ENCODE measurements at regions not wholly inside any gene's neighbourhood (a gene's known extent, or its start where the extent isn't known, plus 50 kb on each side); places are given as distances from the start of the nearest gene placed in this dataset.

GRCh38 chr16:59356709-59357108 is 622.6 kb upstream of the GOT2 start:
- no peak for FAIRE-seq
- H3K9me3 ChIP-seq (ENCODE audit: control insufficient read depth in 2 of 2, insufficient read depth in 1 of 2, low read depth in 1 of 2, low read length in 1 of 2) = no peaks in the 10 kb centered on the region
- no peak overlapping the region for H3K27ac ChIP-seq (ENCODE audit: low read depth in 1 of 3, low read length in 2 of 3)
- no peaks in the 10 kb centered on the region for H3K4me1 ChIP-seq (ENCODE audit: control insufficient read depth in 3 of 3, insufficient read depth in 2 of 3, low read depth in 1 of 3, low read length in 2 of 3)
- H3K27me3 ChIP-seq (ENCODE audit: control insufficient read depth in 3 of 3, insufficient read depth in 3 of 3, low read length in 3 of 3) = no peaks in the 10 kb centered on the region
- H3K36me3 ChIP-seq (ENCODE audit: control insufficient read depth in 3 of 3, insufficient read depth in 2 of 3, low read depth in 1 of 3, low read length in 3 of 3) = no peaks in the 10 kb centered on the region
- 3 to 19% (median 13%) methylated on average over 1 of the region's 1 CpG for WGBS, 3 donors
- no peak overlapping the region for H3K4me3 ChIP-seq (ENCODE audit: low read depth in 1 of 3, low read length in 3 of 3)
- DNase-seq = no peak

DNA sequence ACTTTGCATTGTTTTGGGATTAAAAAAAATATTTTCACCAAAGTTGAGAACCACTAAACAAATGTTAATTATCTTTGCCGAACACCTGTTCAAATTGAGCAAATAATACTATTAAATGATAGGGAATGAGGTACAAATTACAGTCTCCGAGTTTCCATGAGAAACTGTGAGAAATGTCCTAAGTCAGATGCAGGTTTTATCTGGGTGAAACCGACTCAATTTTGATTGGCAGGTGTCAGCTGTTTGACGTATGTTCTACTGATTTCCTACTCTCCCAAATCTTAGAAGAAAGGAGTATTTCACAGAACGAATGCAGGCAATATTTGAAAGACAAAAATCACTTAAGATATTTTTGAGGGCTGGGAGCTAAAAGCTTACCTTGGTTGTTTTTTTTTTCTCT is 622.0 kb upstream of the GOT2 start:
- Histone ChIP-seq H3K27me3 (ENCODE audit: control insufficient read depth in 3 of 3, insufficient read depth in 3 of 3, low read length in 3 of 3) (no peaks in the 10 kb centered on the region), H3K4me3 (ENCODE audit: low read depth in 1 of 3, low read length in 3 of 3) (no peak overlapping the region), H3K4me1 (ENCODE audit: control insufficient read depth in 3 of 3, insufficient read depth in 2 of 3, low read depth in 1 of 3, low read length in 2 of 3) (no peaks in the 10 kb centered on the region), H3K36me3 (ENCODE audit: control insufficient read depth in 3 of 3, insufficient read depth in 2 of 3, low read depth in 1 of 3, low read length in 3 of 3) (no peaks in the 10 kb centered on the region), H3K9me3 (ENCODE audit: control insufficient read depth in 2 of 2, insufficient read depth in 1 of 2, low read depth in 1 of 2, low read length in 1 of 2) (no peaks in the 10 kb centered on the region), H3K27ac (ENCODE audit: low read depth in 1 of 3, low read length in 2 of 3) (no peak overlapping the region)
- 42 to 61% (median 51%) methylated on average over 5 of the region's 5 CpGs for WGBS, 3 donors
- FAIRE-seq (no peak), DNase-seq (no peak)

DNA sequence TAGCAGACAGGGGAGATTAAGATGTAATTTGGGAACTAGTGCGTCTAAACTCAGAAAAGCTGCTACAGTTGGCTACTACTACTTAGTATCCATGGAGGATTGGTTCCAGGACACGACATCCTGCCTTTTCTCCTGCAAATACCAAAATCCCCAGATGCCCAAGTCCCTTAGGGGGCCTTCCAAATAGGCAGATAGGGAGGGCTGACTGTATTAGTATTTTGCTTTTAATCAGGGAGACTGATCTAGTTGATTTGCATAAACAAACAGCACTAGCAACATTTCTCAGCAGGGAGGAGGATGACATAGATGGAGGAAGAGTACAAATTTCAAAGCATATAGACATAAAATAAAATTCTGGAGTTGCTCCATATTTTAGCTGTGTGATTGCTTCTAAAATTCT is 621.6 kb upstream of the GOT2 start:
- WGBS, 3 donors = 35 to 48% (median 47%) methylated on average over 2 of the region's 2 CpGs

GRCh38 chr16:59351305-59351903 is 617.3 kb upstream of the GOT2 start:
- Histone ChIP-seq H3K36me3 (ENCODE audit: control insufficient read depth in 3 of 3, insufficient read depth in 2 of 3, low read depth in 1 of 3, low read length in 3 of 3) (no peaks in the 10 kb centered on the region), H3K4me3 (ENCODE audit: low read depth in 1 of 3, low read length in 3 of 3) (no peak overlapping the region), H3K27ac (ENCODE audit: low read depth in 1 of 3, low read length in 2 of 3) (no peak overlapping the region), H3K4me1 (ENCODE audit: control insufficient read depth in 3 of 3, insufficient read depth in 2 of 3, low read depth in 1 of 3, low read length in 2 of 3) (no peaks in the 10 kb centered on the region), H3K9me3 (ENCODE audit: control insufficient read depth in 2 of 2, insufficient read depth in 1 of 2, low read depth in 1 of 2, low read length in 1 of 2) (no peaks in the 10 kb centered on the region), H3K27me3 (ENCODE audit: control insufficient read depth in 3 of 3, insufficient read depth in 3 of 3, low read length in 3 of 3) (no peaks in the 10 kb centered on the region)
- FAIRE-seq = no peak
- DNase-seq = no peak
- WGBS, 3 donors = 82 to 86% (median 83%) methylated on average over 6 of the region's 6 CpGs

More for the DNA sequence above, 621.6 kb upstream of the GOT2 start:
- H3K4me1 ChIP-seq (ENCODE audit: control insufficient read depth in 3 of 3, insufficient read depth in 2 of 3, low read depth in 1 of 3, low read length in 2 of 3) = no peaks in the 10 kb centered on the region
- DNase-seq = no peak
- H3K9me3 ChIP-seq (ENCODE audit: control insufficient read depth in 2 of 2, insufficient read depth in 1 of 2, low read depth in 1 of 2, low read length in 1 of 2) = no peaks in the 10 kb centered on the region
- H3K36me3 ChIP-seq (ENCODE audit: control insufficient read depth in 3 of 3, insufficient read depth in 2 of 3, low read depth in 1 of 3, low read length in 3 of 3) = no peaks in the 10 kb centered on the region
- no peak overlapping the region for H3K27ac ChIP-seq (ENCODE audit: low read depth in 1 of 3, low read length in 2 of 3)
- no peak overlapping the region for H3K4me3 ChIP-seq (ENCODE audit: low read depth in 1 of 3, low read length in 3 of 3)
- no peak for FAIRE-seq
- H3K27me3 ChIP-seq (ENCODE audit: control insufficient read depth in 3 of 3, insufficient read depth in 3 of 3, low read length in 3 of 3) = no peaks in the 10 kb centered on the region

DNA sequence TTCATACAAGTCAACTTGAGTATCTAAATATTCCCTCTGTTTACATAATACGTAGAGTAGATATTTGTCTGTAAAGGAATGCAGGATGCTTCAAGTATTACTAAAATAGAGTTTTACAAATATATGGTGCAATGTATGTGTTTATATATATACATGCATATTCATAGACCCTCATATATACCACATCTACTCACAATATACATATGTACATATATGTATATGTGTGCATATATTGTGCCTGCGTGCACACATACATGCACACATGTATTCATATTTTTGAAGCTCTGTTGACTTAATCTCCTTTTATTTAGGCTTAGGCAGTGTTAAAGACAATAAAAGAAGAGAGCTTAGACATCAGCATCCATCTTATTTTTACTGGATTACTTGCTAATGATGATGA is 616.6 kb upstream of the GOT2 start:
- no peak overlapping the region for H3K4me3 ChIP-seq (ENCODE audit: low read depth in 1 of 3, low read length in 3 of 3)
- H3K36me3 ChIP-seq (ENCODE audit: control insufficient read depth in 3 of 3, insufficient read depth in 2 of 3, low read depth in 1 of 3, low read length in 3 of 3) = no peaks in the 10 kb centered on the region
- no peaks in the 10 kb centered on the region for H3K4me1 ChIP-seq (ENCODE audit: control insufficient read depth in 3 of 3, insufficient read depth in 2 of 3, low read depth in 1 of 3, low read length in 2 of 3)
- DNase-seq = no peak
- no peak for FAIRE-seq
- H3K27me3 ChIP-seq (ENCODE audit: control insufficient read depth in 3 of 3, insufficient read depth in 3 of 3, low read length in 3 of 3) = no peaks in the 10 kb centered on the region
- H3K9me3 ChIP-seq (ENCODE audit: control insufficient read depth in 2 of 2, insufficient read depth in 1 of 2, low read depth in 1 of 2, low read length in 1 of 2) = no peaks in the 10 kb centered on the region
- H3K27ac ChIP-seq (ENCODE audit: low read depth in 1 of 3, low read length in 2 of 3) = no peak overlapping the region
- 87 to 98% (median 94%) methylated on average over 2 of the region's 2 CpGs for WGBS, 3 donors

DNA sequence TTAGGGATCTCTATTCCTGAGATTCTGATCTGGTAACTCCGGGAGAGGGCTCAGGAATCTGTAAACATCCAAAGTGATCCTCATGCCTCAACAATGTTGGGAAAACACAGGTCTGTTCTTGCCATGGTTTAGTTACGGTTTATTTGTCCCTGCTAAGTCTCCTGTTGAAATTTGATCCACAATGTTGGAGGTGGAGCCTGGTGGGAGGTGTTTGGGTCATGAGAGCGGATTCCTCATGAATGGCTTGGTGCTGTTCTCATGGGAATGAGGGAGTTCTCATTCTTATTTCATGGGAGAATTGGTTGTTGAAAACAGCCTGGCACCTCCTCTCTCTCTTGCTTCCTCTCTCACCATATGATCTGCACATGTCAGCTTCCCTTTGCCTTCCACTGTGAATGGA is 608.6 kb upstream of the GOT2 start:
- no peak overlapping the region for H3K27ac ChIP-seq (ENCODE audit: low read depth in 1 of 3, low read length in 2 of 3)
- no peaks in the 10 kb centered on the region for H3K9me3 ChIP-seq (ENCODE audit: control insufficient read depth in 2 of 2, insufficient read depth in 1 of 2, low read depth in 1 of 2, low read length in 1 of 2)
- H3K36me3 ChIP-seq (ENCODE audit: control insufficient read depth in 3 of 3, insufficient read depth in 2 of 3, low read depth in 1 of 3, low read length in 3 of 3) = no peaks in the 10 kb centered on the region
- no peak for DNase-seq
- no peaks in the 10 kb centered on the region for H3K27me3 ChIP-seq (ENCODE audit: control insufficient read depth in 3 of 3, insufficient read depth in 3 of 3, low read length in 3 of 3)
- WGBS, 3 donors = 47 to 53% (median 50%) methylated on average over 3 of the region's 3 CpGs
- H3K4me3 ChIP-seq (ENCODE audit: low read depth in 1 of 3, low read length in 3 of 3) = no peak overlapping the region
- no peak for FAIRE-seq
- H3K4me1 ChIP-seq (ENCODE audit: control insufficient read depth in 3 of 3, insufficient read depth in 2 of 3, low read depth in 1 of 3, low read length in 2 of 3) = no peaks in the 10 kb centered on the region

GRCh38 chr16:59341368-59341767 is 607.3 kb upstream of the GOT2 start:
- no peaks in the 10 kb centered on the region for H3K36me3 ChIP-seq (ENCODE audit: control insufficient read depth in 3 of 3, insufficient read depth in 2 of 3, low read depth in 1 of 3, low read length in 3 of 3)
- H3K4me3 ChIP-seq (ENCODE audit: low read depth in 1 of 3, low read length in 3 of 3) = no peak overlapping the region
- H3K4me1 ChIP-seq (ENCODE audit: control insufficient read depth in 3 of 3, insufficient read depth in 2 of 3, low read depth in 1 of 3, low read length in 2 of 3) = no peaks in the 10 kb centered on the region
- no peak for FAIRE-seq
- H3K27ac ChIP-seq (ENCODE audit: low read depth in 1 of 3, low read length in 2 of 3) = no peak overlapping the region
- DNase-seq = no peak
- H3K9me3 ChIP-seq (ENCODE audit: control insufficient read depth in 2 of 2, insufficient read depth in 1 of 2, low read depth in 1 of 2, low read length in 1 of 2) = no peaks in the 10 kb centered on the region
- H3K27me3 ChIP-seq (ENCODE audit: control insufficient read depth in 3 of 3, insufficient read depth in 3 of 3, low read length in 3 of 3) = no peaks in the 10 kb centered on the region
- 37 to 51% (median 40%) methylated on average over 2 of the region's 2 CpGs for WGBS, 3 donors

DNA sequence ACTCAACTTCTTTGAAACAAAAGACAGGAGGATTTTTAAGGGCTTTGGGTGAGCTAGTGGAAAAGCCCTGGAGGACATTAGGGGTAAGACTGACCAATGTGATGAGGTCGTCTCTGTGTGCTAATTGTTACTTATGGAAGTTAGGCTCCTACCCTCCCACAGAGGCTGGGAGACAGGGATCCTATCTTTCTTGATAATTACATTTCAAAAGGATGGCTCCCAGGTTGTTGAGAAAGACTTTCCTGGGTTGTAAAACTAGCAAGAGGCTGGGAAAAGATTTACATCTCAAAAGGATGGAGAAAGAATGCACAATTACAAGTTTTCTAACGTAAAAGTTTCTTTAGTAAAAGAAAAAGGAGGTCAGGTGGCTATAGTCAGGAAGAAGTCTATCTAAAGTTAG is 605.8 kb upstream of the GOT2 start:
- DNase-seq (no peak), FAIRE-seq (no peak)
- H3K27me3 ChIP-seq (ENCODE audit: control insufficient read depth in 3 of 3, insufficient read depth in 3 of 3, low read length in 3 of 3) = no peaks in the 10 kb centered on the region
- H3K9me3 ChIP-seq (ENCODE audit: control insufficient read depth in 2 of 2, insufficient read depth in 1 of 2, low read depth in 1 of 2, low read length in 1 of 2) = no peaks in the 10 kb centered on the region
- no peaks in the 10 kb centered on the region for H3K36me3 ChIP-seq (ENCODE audit: control insufficient read depth in 3 of 3, insufficient read depth in 2 of 3, low read depth in 1 of 3, low read length in 3 of 3)
- 12 to 25% (median 24%) methylated on average over 2 of the region's 2 CpGs for WGBS, 3 donors
- no peak overlapping the region for H3K27ac ChIP-seq (ENCODE audit: low read depth in 1 of 3, low read length in 2 of 3)
- no peak overlapping the region for H3K4me3 ChIP-seq (ENCODE audit: low read depth in 1 of 3, low read length in 3 of 3)
- no peaks in the 10 kb centered on the region for H3K4me1 ChIP-seq (ENCODE audit: control insufficient read depth in 3 of 3, insufficient read depth in 2 of 3, low read depth in 1 of 3, low read length in 2 of 3)

DNA sequence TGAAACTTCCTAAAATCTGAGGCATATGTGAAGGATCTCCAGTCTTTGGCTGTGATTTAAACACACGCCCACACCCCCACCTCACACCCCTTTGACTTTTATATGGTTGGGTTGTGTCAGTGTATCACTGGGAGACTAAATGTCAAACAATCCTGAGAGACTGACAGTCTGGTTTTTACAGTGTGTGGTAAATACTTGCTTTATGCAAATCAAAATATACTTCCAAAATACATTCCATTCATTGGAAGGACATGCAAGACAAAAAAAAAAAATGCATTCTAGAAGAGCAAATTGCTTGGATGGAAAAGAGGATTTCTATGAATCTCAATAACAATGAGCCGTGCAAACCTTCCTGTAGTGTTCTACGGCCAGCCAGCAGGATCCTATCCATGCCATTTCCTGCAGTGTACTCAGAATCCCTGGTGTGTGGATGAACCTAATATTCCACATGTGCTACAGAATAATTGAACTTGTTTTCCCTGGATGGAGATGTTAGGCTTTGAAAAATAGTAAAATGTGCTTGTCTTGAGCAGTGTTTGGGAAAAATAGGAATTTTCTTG is 602.1 kb upstream of the GOT2 start:
- no peak overlapping the region for H3K4me3 ChIP-seq (ENCODE audit: low read depth in 1 of 3, low read length in 3 of 3)
- 55 to 78% (median 74%) methylated on average over 3 of the region's 3 CpGs for WGBS, 3 donors
- DNase-seq (no peak), FAIRE-seq (no peak)
- H3K4me1 ChIP-seq (ENCODE audit: control insufficient read depth in 3 of 3, insufficient read depth in 2 of 3, low read depth in 1 of 3, low read length in 2 of 3) = no peaks in the 10 kb centered on the region
- H3K27me3 ChIP-seq (ENCODE audit: control insufficient read depth in 3 of 3, insufficient read depth in 3 of 3, low read length in 3 of 3) = no peaks in the 10 kb centered on the region
- no peaks in the 10 kb centered on the region for H3K36me3 ChIP-seq (ENCODE audit: control insufficient read depth in 3 of 3, insufficient read depth in 2 of 3, low read depth in 1 of 3, low read length in 3 of 3)
- H3K27ac ChIP-seq (ENCODE audit: low read depth in 1 of 3, low read length in 2 of 3) = no peak overlapping the region
- no peaks in the 10 kb centered on the region for H3K9me3 ChIP-seq (ENCODE audit: control insufficient read depth in 2 of 2, insufficient read depth in 1 of 2, low read depth in 1 of 2, low read length in 1 of 2)

Measured in small intestine (tissue), 7 donors.